SW480 (cell line): ENCODE measurements at regions not wholly inside any gene's neighbourhood (a gene's known extent, or its start where the extent isn't known, plus 50 kb on each side); places are given as distances from the start of the nearest gene placed in this dataset.
"Not testable (repeated sequence)": the region's sequence is repeated elsewhere in the genome, so short reads cannot be mapped to it uniquely, and the experiment has no call there.

Experiments
- DNase-seq: peaks from one replicate; pipeline ENCODE4 v3.0.0-alpha.2; 2016; ENCODE audit warnings: low spot score

DNA sequence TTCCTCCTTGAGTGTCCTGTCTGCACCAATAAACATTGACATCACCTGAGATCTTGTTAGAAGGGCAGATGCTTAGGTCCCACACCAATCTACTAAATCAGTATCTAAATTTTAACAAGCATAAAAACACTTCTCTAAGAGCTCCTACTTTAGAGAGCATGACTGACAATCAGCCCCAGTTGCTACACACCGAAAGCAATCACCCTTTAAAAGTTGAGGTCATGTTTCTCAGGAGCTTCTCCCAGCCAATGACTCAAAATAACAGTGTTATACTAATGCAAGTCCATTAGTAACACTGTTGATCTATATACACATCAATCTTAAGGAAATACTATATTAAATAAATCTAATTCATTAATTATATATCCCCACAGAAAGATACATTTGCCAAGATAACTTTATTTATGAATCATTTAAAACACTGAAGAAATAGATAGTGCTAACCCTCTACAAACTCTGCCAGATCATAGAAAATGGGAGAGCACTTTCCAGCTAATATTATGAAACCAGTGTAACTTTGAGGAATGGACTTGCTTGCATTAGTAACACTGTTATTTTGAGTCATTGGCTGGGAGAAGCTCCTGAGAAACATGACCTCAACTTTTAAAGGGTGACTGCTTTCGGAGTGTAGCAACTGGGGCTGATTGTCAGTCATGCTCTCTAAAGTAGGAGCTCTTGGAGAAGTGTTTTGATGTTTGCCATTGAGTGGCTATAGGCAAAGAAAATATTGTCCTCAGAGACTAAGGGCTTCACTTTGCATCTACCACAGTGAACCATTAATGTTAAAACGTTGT lies 109.8 kb upstream of the HDX start:
- DNase-seq: no peak

DNA sequence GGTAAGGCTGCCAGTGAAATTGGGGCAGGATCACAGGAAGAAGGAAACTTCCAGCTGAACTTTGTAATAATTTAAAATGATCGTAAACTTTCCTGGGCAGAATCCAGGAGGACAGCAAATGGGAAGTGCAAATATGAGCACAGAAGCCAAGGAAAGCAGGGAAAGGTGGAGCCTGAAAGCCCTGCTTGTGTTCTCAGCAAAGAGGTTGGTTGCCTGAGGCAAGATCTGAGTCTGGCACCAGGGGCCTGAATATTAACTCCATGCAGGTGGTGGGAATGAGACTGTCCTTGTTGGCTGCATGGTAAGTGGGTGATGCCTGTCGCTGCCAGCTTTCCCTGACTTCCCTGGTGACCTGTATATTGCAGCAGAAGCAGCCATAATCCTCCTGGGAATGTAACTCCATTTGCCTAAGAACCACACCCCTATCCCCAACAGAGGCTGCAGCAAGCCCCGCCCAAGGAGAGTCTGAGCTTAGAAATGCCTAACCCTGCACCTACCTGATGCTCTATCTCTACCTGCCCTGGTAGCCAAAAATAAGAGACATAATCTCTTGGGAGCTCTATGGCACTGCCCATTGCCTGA lies 132.0 kb upstream of the HDX start:
- DNase-seq: no peak

DNA sequence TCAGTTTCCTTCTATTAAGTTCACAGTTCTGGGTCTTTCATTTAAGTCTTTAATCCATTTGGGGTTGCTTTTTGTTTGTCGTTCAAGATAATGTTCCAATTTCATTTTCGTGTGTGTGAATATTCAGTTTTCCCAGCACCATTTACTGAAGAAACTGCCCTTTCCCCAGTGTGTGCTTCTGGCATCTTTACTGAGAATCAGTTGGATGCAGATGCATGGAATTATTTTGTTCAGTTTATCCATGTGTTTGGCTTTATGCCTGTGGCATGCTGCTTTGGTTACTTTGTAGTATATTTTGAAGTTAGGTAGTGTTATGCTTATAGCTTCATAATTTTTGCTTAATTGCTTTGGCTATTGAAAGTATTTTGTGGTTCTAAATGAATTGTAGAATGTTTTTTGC lies 163.8 kb upstream of the HDX start:
- no peak for DNase-seq

- no peak for DNase-seq
Measured at GRCh38 chrX:84690228-84690627, 188.0 kb upstream of the HDX start.

DNA sequence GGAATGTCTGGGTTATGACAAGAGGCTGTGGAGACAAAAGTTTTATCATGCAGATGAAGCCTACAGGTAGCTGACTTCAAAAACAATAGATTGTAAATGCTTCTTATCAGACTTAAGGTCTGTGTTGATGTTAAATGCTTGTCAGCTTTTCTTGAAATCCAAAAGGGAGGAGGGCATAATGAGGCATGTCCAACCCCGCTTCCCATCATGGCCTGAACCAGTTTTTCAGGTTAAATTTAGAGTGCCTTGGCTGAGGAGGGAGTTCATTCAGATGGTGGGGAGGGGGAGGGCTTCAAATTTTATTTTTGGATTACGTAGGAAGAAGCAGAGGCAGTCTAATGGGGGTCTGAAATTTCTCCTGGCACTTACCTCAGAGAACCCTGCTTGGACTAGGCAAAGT lies 207.7 kb upstream of the HDX start:
- no peak for DNase-seq

DNA sequence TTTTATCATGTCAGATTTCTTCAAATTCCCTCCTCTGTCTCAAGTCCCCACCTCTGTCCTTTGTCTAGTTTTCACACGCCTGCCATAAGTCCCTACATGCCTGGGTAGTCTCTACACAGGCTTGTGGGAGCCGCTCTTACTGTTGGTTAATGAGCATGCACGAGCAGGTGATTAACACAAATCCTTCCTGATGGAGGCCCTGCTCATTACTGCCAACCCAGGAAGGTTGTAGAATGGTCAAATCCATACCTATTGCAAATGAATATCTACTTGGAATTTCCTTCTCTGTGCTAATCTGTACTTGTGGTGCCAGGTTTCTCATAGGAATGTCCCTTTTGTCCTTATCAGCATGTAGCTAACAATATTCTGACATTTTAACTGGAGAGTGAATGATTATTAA lies 208.4 kb upstream of the HDX start:
- no peak for DNase-seq

- no peak for DNase-seq
Measured at GRCh38 chrX:84712621-84713020, 210.4 kb upstream of the HDX start.

DNA sequence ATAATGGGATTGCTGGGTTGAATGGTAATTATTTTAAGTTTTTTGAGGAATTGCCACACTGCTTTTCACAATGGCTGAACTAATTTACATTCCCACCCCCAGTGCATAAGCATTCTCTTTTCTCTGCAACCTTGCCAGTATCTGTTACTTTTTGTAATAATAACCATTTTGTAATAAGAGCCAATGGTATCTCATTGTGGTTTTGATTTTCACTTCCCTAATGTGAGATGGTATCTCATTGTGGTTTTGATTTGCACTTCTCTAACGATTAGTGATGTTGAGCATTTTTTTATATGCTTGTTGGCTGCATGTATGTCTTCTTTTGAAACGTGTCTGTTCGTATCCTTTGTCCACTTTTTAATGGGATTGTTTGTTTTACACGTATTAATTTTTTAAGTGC lies 213.1 kb upstream of the HDX start:
- no peak for DNase-seq

DNA sequence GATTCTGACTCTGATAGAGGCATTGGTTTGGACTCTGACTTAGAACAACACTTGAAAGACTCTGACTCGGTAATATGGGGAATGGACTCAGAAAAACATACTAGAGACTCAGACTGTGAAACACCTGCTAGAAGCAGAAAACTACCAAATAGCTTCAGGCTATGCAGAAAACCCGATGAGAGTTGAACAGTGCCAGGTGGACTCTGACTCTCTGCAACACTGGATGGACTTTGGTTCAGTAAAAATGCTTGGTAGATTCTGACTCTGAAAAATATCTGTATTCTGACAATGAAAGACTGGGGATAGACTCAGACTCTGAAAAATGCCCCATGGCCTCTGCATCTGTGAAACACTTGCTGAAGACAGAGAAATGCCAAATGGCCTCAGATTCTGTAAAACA lies 215.1 kb upstream of the HDX start:
- no peak for DNase-seq

DNA sequence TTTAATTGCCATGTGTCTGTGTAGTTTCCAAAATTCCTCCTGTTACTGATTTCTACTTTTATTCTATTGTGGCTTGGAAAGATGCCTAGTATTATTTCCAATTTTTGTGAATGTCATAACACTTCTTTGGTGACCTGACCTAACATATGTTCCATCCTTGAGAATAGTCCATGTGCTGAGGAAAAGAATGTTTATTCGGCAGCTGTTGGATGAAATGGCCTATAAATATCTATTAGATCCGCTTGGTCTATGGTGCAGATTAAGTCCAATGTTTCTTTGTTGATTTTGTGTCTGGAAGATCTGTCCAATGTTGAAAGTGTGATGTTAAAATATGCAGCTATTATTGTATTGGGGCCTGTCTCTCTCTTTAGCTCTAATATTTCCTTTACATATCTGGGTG lies 219.2 kb upstream of the HDX start:
- DNase-seq: no peak

GRCh38 chrX:84724576-84724975 lies 222.3 kb upstream of the HDX start:
- no peak for DNase-seq

- DNase-seq: no peak
Measured at GRCh38 chrX:84729408-84729807, 227.2 kb upstream of the HDX start.

- peak; percentile 46 for DNase-seq
Measured at GRCh38 chrX:84729809-84730208, 227.6 kb upstream of the HDX start.

DNA sequence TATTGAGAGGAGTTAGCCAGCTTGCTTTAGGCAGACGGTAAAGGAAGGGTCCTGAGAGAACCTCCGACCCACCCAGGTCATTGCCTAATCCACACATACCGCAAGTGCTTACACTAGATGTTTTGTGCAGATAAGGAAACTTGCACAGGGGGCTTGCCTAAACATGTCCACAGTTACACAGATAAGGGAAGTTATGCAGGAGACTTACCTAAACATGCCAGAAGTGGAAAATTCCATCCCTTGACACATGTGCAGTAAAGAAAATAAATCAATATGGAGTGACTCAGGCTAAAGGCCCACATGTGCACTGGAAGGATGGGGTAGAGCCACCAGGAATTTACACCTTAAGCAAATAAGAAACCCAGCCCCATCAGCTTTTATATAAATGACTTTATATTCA lies 232.8 kb upstream of the HDX start:
- no peak for DNase-seq

DNA sequence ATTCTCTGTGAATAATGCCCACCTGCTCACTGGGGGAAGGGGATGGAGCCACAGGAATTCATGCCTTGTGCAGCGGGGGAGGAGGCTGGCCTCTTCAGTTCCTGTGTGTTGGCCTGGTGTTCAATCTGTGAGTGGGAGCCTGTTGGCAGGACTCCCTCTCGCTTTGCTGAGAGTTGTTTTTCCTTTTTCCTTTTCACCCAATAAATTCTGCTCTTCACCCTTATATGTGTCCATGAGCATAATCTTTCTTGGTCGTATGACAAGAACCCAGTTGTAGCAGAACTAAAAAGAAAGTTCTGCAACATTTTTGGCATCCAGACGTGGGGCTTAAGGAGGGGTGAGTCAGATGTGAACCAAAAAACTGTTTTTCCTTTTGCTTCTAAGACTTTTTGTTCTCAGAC lies 235.2 kb upstream of the HDX start:
- no peak for DNase-seq

DNA sequence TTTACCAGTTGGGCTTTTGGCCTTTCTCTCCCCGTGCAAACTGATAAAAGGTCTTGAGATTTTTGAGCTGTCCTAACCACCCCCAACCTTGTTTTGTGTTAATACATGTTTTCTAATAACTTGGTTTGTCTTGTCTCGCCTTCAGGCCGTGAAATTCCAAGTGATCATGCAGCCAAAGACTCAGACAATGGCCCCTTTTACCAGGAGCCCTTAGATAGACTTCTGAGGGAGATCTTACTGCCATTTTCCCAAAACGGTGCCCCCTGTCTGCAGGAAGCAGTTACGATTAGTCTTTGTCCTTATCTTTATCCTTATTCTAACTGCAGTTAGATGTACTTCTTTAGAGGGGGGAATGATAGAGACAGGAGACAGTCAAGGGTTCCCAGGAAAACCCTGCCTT lies 245.3 kb upstream of the HDX start:
- no peak for DNase-seq

DNA sequence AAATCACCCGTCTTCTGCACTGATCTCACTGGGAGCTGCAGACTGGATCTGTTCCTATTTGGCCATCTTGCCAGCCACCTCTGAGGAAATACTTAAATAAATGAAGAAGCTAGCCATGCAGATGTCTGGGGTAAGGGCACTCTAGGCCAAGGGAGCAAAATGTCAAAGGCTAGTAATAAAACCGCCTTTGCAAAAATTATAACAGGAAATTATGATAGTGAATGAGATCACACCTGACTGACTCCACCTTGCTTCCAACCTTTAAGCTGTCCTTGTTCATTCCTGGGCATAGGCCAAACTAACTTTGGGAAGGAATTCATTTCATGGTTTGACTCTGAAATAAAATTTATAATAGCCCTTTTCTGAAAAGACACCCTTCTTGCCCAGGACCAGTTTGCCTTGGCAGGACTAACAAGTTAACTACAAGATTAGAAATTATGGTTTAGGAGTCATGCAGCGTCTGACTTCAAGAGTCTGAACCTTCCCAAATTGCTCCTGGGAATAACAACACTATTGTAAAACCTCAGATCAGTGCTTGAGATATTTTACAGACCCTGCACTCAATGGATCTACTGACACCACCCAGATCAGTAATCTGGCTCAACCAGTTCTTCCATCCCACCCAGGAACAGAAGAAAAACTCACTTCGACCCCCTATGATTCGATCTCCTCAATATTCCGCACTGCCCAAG lies 246.9 kb upstream of the HDX start:
- DNase-seq: no peak

GRCh38 chrX:84760560-84760959 lies 243.1 kb upstream of the APOOL start:
- no peak for DNase-seq

DNA sequence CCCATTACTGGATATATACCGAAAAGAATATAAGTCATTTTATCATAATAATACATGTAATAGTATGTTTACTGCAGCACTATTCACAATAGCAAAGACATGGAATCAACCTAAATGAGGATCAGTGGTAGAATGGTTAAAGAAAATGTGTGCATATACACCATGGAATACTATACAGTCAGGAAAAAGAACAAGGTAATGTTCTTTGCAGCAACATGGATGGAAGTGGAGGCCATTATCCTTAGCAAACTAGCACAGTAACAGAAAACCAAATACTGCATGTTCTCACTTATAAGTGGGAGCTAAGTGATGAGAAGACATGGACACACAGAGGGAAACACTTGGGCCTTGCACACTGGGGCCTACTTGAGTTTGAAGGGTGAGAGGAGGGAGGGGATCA lies 207.4 kb upstream of the APOOL start:
- no peak for DNase-seq

DNA sequence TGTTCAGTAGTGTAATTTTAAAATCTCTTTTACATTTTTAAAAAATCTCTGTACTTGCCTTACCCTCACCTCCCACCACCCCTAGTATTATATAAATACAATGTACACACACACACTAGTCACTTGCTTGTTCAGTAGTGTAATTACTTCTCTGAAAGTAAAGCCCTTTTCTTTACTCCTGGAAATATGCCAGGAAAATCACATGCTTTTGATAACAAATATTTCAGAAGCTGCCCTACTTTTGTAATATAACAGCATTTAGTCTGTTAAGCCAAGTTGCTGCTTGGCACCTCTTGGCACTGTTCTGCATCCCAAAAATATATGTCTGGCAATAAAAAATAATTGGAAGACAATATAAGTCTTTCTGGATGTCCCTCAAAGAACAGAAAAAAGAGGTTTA lies 172.8 kb upstream of the APOOL start:
- DNase-seq: no peak

- not testable (repeated sequence) for DNase-seq
Measured at GRCh38 chrX:84846541-84846940, 157.1 kb upstream of the APOOL start.

GRCh38 chrX:84851183-84851582 lies 152.5 kb upstream of the APOOL start:
- DNase-seq: not testable (repeated sequence)

GRCh38 chrX:84856791-84857190 lies 146.9 kb upstream of the APOOL start:
- not testable (repeated sequence) for DNase-seq
